Thyroid gland (tissue), 4 donors: ENCODE measurements at regions not wholly inside any gene's neighbourhood (a gene's known extent, or its start where the extent isn't known, plus 50 kb on each side); places are given as distances from the start of the nearest gene placed in this dataset.

ENCODE experiments used
- POLR2A ChIP-seq, 2 donors: fragments of 450-650 bp; IDR thresholded peaks; one replicate each; pipeline ENCODE4 v1.6.1; 2017; ENCODE audit warnings: antibody characterized with exemption in 2 of 2, mild to moderate bottlenecking in 2 of 2, moderate library complexity in 1 of 2
- TF ChIP-seq, protein P1 (sequence below), 6 experiments: fragments of 200-600 bp in 3 of 6; fragments of 450-650 bp in 3 of 6; sonication (generic) in 3 of 6; IDR thresholded peaks; one replicate each; pipeline ENCODE4 v1.5.1; 2016 to 2019; ENCODE audit warnings: antibody characterized with exemption in 6 of 6, mild to moderate bottlenecking in 2 of 6, inconsistent platforms in 1 of 6, moderate library complexity in 1 of 6

GRCh38 chr11:42315846-42316245 lies 856.4 kb upstream of the LRRC4C start:
- TF ChIP-seq, protein P1, sequence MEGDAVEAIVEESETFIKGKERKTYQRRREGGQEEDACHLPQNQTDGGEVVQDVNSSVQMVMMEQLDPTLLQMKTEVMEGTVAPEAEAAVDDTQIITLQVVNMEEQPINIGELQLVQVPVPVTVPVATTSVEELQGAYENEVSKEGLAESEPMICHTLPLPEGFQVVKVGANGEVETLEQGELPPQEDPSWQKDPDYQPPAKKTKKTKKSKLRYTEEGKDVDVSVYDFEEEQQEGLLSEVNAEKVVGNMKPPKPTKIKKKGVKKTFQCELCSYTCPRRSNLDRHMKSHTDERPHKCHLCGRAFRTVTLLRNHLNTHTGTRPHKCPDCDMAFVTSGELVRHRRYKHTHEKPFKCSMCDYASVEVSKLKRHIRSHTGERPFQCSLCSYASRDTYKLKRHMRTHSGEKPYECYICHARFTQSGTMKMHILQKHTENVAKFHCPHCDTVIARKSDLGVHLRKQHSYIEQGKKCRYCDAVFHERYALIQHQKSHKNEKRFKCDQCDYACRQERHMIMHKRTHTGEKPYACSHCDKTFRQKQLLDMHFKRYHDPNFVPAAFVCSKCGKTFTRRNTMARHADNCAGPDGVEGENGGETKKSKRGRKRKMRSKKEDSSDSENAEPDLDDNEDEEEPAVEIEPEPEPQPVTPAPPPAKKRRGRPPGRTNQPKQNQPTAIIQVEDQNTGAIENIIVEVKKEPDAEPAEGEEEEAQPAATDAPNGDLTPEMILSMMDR (IDR thresholded peaks at IDR 0.05): no peak
- TF ChIP-seq POLR2A (IDR thresholded peaks at IDR 0.05): no peak
